CMK (cell line): ENCODE measurements at regions not wholly inside any gene's neighbourhood (a gene's known extent, or its start where the extent isn't known, plus 50 kb on each side); places are given as distances from the start of the nearest gene placed in this dataset.

Experiments
- DNase-seq: peaks from one replicate; pipeline ENCODE4 v3.0.0-alpha.2; 2010; ENCODE audit warnings: low read depth

- no peak for DNase-seq
Measured at GRCh38 chr10:61142987-61143386, 199.0 kb upstream of the RHOBTB1 start.

- no peak for DNase-seq
Measured at GRCh38 chr10:61140765-61141392, 196.9 kb upstream of the RHOBTB1 start.

- DNase-seq, result no peak
Measured at GRCh38 chr10:61139592-61139953, 195.6 kb upstream of the RHOBTB1 start.

GRCh38 chr10:61138708-61139591, 195.0 kb upstream of the RHOBTB1 start:
- no peak for DNase-seq

GRCh38 chr10:61136139-61136538, 192.2 kb upstream of the RHOBTB1 start:
- DNase-seq, result no peak

DNA sequence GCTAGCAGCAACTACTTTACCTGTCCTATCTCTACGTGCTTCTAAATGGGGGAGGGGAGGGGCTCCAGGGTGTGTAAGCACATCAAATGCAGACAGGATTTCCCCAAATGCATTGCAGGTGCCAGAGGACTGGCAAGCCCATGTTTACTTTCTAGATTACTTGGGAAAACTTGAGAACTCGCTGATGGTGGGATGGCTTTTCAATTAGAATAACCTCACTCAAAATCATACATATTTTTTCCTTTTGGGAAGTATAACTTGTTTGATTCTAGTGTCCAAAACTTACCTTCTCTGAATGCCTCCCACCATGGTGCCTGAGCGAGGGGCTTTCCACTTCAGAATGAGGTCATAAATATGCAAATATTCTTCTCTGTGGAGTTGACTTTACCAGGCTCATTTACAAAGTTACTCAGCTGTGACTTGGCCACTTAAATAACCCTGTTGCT, 191.3 kb upstream of the RHOBTB1 start:
- DNase-seq, result no peak

DNA sequence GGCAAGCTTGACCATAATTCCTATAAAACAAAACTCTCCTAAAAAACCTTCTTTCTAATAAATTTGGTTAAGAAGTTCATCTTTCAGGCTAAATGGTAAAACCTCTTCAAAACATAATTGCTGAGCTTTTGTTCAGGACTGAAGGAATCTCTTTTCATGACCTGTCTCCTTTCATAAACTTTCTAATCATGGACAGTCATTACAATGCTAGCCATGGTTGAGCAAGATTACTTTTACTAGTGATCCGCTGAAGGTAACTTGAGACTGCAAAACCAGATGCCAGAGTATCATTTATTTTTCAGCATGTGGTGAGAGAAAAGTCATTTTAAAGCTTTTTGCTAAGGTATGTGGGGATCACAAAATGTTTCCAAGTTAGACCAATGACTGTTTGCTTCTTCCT, 186.4 kb upstream of the RHOBTB1 start:
- no peak for DNase-seq

GRCh38 chr10:61128196-61128595, 184.2 kb upstream of the RHOBTB1 start:
- DNase-seq, result no peak

DNA sequence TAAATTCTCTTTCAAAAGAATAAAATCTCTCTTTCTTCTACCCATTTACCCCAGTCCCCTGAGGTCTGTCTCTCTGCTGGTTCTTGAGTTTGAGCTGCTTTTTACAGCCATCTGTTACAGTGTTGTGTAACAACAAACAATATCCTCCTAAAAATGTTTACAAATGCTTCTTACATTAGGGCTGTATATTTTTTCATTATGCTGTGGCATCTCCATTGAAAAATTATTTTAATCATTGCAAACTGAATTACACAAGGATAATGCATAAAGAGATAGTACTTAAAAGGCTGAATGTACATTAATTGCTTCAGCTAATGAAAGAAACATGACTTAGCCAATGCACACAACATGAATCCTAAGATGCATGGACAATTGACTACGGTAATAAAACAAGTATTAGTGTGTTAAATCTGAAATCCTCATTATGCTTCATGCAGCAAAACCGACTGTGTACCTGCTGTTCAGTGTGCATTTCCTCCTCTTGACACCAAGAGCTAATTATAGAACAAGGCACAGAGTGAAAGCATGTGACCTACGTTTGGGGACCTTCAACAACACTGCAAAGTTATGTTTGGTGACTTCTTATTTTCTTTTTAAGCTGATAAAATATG, 181.7 kb upstream of the RHOBTB1 start:
- DNase-seq, result no peak

DNA sequence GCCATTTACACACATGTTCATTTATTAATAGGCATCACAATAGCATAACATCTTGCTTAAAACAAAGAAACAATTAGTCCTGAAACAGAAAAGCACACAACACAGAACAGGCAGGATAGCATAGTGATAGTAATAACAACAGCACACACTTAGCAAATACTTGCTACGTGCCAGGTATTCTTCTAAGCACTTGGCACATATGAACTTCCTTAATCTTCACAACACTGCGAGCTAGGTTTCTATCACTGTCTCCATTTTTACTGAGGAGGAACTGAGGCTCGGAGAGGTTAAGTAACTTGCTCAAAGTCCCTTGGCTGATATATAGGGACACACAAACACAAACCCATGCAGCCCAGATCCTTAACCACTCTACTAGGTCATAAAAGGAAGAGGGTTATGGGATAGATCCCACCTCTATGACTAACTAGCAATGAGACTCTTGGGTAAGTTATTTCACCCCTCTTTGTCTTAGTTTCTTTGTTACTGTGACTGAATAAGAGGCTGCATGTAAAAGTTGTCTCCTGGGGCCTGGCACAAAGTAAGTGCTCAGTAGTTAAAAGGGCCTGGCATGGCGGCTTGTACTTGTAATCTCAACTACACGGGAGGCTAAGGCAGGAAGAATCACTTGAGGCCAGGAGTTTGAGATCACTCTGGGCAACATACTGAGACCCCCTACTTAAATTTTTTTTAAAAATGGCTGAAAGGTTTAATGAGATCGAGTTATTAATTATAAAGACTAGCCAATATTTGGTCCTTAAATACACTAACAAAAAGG, 181.0 kb upstream of the RHOBTB1 start:
- no peak for DNase-seq

DNA sequence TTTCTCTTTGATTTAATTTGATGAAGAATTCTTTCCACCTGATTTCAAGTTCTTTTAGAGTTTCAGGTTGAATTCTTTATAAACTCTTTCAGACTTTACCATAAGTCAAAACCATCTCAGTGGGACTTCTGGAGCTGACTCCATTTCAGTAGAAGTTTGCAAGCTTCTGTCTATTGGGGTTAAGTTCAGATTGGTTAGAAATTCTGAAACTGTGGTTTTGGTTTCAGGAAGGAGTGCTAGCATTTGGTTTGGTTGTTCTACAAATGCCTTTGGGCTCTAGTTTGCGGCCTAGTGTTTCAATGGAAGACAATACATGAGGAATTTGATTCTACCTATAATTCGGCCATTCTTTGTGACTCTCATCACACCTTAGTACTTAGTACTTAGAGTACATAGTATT, 176.8 kb upstream of the RHOBTB1 start:
- DNase-seq, result no peak

DNA sequence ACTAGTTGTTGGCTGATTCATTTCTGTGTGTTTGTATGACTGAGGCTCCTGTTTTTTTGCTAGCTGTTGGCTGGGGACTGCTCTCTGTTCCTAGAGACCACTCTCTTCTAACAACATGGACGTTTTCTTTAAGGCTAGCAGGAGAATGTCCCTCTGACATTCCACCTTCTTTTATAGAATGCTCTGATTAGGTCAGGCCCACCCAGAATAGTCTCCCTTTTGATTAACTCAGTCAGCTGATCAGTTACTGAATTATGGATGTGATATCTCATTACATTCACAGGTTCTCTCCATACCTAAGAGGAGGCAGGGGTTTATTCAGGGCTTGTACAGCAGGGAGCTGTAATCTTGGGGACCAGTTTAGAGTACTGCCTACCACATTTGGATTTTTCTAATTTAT, 175.6 kb upstream of the RHOBTB1 start:
- no peak for DNase-seq

DNA sequence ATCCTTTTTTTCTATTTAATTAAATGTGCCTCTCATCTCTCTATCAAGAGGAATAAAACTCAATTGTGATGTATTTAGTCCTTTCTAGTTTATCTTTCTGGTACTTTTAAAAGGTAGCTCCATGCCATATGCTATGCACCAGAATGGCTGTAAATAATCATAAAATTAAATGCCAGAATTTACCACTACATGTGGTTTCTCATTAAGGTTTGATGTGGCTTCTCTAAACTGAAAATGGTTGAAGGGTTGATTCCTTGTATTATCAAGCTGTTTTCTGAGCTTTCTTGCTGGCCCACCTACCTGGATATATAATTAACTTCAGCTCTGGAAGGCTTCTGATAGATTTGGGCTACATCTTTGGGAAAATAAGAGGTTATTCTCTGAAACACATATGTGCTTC, 171.9 kb upstream of the RHOBTB1 start:
- no peak for DNase-seq

GRCh38 chr10:61112771-61113170, 168.8 kb upstream of the RHOBTB1 start:
- DNase-seq, result no peak

GRCh38 chr10:61110936-61111335, 167.0 kb upstream of the RHOBTB1 start:
- DNase-seq, result no peak

GRCh38 chr10:61110188-61110844, 166.3 kb upstream of the RHOBTB1 start:
- DNase-seq, result no peak

DNA sequence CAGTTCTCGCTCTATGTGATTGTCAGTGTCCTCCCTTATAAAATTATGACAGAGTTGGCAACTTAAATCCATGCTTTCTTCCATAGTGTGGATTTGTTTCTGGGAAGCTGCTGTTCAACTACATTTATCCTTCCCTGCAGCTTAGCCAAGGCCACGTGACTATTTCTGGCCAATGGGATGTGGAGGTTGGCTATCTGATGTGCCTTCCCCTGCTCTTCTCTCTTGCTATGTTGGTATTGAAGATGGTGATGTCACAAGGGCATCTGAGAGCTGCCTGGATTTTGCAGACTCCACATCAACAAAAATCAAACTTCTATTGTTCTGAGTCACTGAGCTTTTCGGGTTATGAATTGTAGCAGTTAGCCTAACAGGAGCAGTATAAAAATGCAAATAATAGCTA, 164.9 kb upstream of the RHOBTB1 start:
- DNase-seq, result no peak

GRCh38 chr10:61100887-61101286, 156.9 kb upstream of the RHOBTB1 start:
- DNase-seq, result no peak

DNA sequence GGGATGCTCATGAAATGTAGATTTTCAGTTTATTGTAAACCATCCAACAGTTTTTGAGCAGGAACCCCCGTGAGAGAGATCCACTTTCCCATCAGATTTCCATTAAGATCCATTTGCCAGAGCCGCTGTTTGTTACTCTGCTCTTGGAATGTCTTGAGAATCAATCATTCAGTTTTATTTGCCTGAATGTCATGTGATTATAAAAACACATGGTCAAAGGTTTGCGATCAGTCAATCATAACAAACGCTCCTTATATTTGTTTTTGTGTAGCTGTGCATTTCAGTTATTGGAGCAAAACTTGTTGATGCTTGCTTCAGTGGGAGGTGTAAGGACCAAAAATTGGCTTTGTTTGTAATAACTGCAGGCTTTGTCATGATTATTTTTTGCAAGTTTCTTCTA, 155.8 kb upstream of the RHOBTB1 start:
- DNase-seq, result no peak

- no peak for DNase-seq
Measured at GRCh38 chr10:61098966-61099365, 155.0 kb upstream of the RHOBTB1 start.

GRCh38 chr10:61097026-61097425, 153.0 kb upstream of the RHOBTB1 start:
- no peak for DNase-seq

DNA sequence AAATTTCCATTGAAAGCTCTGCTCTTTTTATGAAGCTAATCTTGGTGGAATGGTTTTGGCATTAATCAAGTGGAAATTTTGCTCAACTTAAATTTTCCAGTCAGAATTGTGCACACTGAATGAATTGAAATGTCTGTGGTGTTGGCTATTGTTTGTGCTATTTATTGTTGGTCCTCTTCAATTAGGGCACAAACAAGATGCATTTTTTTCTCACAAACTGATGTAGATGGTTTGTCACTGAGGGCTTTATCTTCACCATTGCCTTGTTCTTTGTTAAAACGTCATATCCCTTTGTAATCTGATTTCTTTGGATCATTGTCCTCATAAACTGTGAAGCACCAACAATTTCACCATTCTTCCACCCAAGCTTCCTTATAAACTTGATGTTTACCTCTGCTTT, 152.1 kb upstream of the RHOBTB1 start:
- no peak for DNase-seq
